Cerebellar cortex (tissue), 1 donor: ENCODE measurements at regions not wholly inside any gene's neighbourhood (a gene's known extent, or its start where the extent isn't known, plus 50 kb on each side); places are given as distances from the start of the nearest gene placed in this dataset.

Source experiments
- DNase-seq: peaks from one replicate; pipeline ENCODE4 v3.0.0-alpha.2; 2015; ENCODE audit warnings: low spot score

DNA sequence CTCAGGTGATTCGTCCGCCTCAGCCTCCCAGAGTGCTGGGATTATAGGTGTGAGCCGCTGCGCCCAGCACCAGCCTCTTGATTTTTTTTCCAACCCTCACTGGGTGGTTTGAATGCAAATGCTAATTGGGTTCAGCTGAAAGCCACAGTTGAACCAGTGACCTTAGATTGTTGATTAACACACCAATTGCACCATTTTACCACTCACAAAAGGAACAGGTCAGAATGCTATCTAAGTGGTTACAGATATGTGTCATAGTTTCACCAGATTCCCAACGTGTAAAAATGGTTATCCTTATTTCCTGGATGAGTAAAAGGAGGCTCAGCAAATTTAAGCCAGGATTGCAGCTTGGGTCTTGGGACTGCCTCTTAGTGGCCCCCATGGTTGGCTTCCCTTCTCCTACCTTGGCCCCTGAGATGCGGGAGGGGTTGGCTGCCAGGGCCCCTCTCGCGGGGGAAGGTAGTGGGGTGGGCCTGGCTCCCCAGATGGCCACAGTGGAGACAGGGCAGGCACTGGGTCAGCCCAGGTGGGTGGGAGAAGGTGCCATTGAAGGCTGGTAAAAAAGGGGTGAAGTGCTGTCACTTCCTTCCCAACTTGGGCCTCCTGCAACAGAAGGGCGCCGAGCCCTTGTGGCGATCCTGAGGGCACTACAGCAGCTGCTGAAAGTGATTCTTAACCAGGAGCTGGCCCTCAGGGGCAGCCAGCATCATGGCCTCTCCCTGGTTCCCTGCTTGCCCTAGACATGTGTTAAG is 164.9 kb upstream of the HAAO start:
- DNase-seq = no peak

DNA sequence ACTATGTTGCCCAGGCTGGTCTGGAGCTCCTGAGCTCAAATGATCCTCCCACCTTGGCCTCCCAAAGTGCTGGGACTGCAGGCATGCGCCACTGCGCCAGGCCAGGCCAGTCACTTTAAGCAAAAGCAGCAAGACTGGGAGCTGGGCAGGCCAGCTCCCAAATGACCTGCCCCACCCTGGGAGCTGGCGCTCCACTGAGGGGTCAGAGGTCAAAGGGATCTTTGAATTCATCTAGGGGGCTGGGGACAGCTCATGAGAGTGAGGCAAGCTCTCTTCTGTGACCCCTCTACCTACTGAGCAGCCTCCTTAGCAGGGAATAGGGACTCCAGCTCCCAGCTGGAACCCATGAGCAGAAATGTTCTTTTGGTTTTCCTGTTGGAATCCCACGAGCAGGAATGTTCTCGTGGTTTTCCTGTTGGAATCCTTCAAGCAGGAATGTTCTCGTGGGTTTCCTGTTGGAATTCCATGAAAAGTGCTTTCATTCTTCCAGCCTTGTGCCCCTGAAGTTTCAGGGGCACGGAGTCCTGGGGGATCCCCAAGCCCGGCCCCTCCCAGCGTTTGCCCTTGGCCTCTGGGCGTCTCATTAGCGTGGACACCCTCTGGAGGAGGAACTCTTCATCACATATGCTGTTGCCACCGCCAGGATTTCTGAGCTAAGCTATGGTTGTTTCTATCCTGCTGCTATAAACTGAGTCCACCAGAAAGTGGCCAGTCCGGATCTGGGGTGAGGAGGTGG is 162.0 kb upstream of the HAAO start:
- peak; percentile 42 for DNase-seq

DNA sequence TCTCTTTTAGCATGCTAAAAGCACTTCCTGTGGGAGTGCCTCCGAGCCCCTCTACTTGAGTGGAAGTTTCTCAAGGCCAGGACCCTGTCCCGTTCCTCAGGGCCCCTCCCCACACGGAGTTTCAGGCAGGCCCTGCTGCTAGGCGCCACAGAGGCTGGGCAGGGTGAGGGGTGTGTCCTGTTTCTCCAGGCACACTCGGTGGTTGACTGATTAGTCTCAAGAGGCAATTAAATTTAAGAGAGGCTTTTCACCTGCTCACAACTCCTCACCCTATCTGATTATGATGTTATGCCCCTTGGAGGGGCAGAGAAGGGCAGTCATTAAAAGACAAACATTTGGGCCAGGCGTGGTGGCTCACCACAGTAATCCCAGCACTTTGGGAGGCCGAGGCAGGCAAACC is 160.8 kb upstream of the HAAO start:
- no peak for DNase-seq

DNA sequence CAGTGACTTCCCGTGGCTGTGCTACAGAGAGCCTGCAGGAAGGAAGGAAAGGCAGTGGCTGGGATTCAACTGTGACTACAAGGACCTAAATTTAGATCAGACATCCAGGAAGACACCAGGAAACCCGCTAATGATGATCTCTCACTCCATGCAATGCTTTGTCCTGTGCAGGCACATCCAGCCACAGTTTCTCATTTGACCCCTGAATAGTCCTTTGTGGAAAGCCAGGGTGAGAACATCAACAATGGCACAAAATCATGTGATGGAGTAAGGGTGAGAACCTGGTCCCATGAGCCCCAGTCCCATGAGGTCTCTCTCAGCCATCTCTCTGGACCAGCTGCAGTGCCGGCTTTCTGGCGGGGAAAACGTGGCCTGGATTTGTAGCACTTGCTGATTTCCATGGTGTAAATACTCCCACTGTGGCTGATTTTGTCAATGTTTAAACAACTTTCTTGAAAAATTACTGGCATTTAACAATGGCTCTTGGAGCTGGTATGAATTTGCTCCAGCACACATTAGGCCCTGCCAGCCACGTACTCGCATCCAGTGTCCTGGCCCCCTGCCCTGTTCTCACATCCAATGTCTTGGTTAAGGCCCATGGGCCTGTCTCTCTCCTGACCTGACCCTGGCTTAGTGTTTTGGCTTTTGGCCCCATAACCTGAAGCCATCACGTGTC is 159.0 kb upstream of the HAAO start:
- DNase-seq = no peak

DNA sequence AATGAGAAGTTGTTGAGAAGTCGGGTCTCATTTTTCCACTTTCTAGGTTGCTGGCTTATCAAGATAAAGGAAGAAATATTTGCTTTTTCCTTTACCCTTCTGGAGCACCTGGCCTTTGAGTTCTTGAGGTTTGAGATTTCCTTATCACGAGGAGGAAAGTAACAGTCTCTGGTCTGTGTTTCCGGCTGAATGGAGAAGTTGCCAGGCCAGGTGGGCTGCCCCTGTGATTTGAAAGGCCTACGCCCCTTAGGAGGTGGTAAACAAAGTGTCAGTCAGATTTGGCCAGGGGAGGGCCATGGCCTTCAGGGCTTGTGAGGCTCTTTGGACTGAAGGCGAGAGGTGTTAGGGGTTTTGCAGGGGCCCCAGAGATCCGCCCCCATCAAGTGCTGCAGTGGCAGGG is 156.7 kb upstream of the HAAO start:
- DNase-seq = no peak

DNA sequence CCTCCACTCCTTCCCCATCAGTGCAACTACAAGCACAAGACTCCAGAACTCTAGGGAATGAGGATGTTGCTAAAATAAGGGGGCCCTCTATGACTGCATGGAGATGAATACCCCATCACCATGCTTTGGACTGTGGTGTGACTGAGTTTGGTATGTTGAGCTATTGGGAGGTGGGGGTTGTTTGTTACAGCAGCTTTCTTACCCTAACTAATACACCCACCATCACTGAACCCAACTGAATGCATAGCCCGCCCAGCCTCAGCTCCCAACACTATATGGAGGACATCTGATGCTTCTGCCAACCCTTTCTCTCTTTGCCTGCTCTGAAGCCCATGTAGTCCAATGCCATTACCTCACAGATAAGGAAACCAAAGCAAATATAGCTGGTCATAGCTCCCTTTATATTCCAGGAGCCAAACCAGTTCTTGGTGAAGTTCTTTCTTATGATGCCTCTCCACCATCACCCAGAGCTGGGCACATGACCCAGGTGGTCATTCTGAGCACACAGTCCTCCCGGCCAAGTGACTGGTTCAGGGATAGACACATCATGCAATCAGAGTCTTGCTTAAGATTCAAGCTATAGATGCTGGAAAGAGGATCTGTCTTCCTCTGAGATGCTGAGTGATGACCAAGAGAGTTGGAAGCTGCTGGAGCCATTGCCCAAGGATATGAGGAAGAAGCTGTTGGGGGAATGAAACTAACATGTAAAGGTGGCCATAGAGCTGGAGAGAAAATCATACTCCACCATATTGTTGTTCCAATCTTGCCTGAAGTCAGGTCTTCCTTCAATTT is 155.6 kb upstream of the HAAO start:
- DNase-seq = no peak

DNA sequence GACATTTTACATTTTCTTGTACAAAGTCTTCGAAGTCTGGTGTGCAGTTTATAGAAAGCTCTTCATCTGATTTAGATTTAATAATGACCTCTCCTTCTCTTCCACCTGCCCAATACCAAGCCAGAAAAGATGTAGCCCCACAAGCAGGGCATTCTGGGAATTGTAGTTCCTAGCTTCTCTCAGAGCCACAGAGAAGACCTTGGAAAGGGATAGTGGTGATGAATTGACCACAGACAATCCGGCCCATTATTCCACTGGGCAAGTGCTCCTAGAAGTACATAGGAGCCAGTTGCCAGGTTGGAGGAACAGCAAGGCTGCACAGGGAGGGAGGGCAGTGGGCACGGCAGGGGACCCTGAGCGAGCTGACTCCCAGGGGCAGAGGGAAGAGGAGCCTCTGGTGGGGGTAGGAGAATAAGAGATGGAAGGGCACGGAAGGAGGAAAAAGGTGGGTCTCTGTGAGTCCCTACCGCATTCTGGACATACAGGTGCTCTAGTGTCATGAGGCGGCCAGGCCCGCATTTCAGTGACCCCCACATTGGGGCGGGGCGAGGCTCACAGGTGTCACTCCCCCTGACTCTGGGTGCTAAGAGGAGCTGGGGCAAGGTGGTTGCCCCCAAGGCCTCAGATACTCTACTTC is 152.5 kb upstream of the HAAO start:
- peak; percentile 54 for DNase-seq

DNA sequence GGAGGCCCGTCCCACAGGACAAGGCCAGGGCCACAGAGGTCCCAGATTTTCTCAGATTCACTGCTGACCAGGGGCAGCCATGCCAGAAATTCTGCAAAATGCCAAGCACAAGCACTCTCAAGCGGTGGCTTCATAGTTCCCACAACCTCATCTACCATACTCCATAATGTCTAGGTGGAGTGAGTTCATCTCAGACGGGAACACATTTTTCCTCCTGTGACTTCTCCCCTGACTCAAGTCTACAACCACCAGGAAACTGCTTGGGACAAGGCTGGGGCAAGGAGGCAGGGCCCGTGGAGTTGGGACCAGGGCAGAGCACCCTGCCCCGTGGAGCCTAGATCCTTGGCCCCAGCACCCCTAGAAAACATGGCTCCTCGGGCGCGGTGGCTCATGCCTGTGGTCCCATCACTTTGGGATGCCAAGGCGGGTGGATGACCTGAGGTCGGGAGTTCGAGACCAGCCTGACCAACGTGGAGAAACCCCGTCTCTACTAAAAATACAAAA is 150.7 kb upstream of the HAAO start:
- no peak for DNase-seq

DNA sequence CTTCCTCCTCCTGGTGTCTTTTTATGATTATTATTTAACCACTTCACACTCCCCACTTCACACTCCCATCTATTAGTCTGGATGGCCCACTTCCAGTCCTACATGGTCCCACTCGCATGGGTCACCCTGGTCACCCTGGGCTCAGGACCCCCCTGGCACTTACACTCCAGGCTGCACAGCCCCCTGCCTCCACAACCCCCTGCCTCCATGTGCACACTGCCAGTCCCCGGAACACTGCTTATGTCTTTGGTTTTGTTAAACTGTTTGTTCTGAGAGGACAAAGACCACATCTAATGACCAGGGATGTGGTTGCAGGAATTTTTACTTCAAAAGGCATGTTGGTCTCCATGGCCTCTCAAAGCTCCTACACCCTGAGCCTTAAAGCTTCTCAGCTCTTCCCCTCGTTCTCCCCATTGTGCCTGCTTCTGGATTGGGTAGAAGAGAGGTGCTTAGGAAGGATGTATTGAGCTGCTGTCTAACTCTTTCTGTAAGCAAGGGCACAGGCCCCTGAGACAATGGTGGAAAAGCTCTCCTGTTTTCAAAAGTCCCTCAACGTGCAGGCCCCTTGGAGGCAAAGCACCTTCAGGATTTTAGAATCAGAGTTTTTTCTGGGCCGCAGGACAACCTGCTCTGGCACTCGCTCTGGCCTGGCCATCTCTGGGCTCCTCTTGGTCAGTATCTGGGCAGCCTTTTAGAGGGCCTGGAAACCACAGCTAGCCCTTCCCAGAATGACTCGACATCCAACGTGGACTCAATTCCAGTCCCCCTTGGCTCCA is 150.0 kb upstream of the HAAO start:
- no peak for DNase-seq

DNA sequence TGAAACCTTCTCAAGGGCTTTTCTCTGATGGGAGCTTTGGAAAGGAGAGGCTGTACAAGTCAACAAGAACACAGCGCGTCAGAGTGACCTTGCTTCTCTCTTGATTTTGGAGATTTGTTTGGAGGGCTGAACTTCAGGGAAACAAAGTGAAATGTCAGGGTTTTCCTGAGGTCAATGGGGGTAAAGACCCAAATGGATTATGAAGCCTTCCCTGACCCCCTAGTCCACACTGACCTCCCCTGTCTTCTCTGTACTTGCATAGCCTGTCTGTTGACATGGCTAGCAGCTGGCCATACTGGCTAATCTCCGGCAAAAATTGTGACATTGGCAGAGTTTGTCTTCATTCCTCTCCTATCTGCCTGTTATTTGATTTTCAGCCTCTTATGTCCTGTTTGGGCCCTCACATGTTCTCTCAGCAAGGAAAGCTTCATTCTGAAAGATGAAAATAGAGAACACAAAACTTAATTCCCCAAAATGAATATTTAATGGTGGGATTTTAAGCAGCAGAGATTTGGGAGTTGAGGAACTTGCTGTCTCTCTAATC is 149.3 kb upstream of the HAAO start:
- no peak for DNase-seq

DNA sequence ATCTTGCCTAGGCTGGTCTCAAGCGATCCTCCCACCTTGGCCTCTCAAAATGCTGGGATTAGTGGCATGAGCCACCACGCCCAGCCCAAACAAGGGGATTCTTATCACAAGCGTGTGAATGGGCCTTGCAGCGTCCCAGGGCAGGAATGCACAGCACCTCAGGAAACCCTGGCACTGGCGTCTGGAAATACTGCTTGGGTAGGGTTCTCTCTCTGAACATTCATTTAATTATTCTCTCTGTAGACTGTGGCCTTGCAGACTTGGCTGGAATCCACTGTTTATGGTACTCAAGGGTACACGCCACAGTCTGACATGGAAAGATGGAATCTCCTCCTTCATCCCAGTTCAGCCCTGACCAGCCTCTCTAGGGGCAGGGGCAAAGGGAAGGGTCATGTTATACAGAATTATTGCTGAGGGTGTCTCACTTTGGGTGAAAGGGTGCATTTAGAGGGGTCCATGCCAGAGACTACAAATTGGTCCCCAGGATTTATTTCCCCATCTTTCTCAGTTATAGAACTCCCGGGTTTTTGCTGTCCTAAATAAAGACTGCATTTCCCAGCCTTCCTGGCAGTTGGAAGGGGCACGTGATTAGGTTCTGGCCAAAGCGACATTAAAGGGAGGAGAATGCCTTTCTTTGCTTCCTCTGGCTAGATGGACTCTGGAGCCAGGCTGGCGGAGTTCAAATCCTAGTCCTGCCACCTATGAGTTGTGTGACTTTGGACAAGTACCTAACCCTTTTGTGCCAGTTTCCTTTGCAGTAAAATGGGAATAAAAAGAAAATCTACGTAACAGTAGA is 147.2 kb upstream of the HAAO start:
- DNase-seq = no peak

DNA sequence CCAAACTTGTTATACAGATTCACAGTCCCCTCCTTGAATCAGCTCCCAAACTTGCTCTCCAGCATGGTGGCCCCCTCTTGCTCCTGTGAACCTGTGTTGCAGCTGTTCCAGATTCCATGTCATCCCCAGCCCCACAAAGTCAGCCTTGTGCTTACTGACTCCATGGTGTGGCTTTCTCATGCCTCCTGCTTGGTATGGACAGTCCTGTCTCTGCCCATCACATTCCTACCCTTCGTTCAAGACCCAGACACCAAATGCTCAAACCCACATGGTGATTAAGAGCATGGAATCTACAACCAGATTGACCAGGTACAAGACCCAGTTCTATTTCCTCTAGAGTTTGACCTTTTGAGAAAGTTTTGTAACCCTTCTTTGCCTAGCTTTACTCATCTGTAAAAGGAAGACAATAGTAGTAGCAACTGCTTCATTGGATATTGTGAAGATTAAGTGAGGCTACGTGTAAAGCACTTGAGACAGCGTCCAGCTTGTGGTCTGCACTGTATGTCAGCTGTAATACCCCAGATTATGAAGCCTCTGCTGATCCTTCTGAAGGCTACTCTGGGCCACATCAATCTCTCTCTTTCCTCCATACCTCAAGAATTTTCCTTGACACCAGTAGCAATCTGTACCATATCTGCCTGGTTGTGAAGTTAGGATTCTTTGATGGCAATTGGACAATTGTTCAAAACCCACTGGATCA is 146.4 kb upstream of the HAAO start:
- no peak for DNase-seq

DNA sequence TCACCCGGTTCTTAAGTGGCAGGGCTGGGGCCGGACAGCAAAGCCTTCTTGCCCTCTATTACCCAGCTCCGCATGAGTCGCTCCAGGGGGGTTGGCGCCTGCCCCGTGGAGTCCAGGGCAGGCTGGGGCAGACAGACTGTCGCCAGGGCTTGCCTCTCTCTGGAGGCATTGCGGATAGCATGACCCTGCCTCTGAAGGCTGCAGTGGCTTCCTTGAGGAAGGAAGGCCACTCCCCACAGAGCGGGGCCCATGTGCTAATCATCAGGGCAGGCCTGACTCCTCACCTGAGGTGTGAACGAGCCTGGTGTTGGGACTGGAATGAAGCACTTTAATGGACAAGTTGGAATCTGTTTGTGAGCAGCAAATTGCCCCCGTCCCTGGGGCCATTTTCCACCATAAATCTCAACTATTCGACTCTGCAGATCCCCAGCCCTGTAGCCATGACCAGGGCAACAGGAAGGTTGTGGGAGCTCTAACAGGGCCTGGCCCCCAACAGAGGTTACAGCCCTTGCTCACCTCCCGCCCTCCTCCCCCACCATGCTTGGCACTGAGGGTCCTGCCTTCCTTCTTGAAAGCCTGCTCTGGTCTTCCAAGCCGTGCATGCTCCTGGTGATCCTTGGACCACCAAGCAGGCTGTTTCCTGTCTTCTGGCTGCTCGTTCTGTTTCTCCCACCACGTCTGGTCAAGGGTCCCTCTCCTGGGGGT is 144.9 kb upstream of the HAAO start:
- DNase-seq = peak; percentile 98

DNA sequence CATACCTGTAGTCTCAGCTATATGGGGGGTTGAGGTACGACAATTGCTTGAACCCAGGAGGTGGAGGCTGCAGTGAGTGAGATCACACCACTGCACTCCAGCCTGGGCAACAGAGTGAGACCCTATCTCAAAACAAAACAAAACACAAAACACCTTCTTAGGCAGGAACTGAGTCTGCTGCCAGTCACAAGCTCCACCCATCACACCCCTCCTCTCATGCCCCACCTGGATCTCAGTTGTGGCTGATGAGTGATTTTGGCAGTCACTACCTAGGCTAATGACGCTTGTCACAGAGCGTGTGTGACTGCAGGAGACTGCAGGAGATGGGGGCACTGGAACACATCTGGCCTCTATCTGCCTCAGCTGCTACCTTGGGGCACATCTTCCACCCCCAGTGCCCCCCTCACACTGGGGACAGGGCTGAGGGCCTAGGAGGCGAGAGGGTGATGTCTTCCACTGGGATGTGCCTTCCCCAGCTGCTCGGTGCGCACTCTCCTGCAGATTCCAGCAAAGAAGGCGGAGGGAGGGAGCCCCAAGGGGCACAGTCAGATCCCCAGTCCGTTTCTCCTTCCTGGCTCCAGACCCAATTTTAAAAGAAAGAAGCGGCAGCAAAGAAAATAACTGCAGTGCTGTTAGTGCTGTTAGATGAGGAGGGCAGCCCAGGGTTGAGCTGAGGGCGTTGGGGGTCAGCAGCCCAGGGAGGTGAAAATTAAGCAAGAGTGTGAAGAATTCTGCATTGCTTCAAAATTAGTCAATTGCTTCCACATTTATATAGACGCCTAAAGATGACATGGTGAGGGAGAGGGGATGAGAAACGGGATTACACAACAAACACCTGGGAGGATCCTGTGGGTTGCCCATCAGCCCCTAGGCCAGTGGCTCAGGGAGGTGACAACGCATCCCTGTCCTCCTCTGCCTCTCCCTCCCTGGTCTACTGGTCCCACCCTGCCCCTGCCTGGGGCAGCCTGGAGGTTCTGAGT is 143.6 kb upstream of the HAAO start:
- DNase-seq = peak; percentile 86

DNA sequence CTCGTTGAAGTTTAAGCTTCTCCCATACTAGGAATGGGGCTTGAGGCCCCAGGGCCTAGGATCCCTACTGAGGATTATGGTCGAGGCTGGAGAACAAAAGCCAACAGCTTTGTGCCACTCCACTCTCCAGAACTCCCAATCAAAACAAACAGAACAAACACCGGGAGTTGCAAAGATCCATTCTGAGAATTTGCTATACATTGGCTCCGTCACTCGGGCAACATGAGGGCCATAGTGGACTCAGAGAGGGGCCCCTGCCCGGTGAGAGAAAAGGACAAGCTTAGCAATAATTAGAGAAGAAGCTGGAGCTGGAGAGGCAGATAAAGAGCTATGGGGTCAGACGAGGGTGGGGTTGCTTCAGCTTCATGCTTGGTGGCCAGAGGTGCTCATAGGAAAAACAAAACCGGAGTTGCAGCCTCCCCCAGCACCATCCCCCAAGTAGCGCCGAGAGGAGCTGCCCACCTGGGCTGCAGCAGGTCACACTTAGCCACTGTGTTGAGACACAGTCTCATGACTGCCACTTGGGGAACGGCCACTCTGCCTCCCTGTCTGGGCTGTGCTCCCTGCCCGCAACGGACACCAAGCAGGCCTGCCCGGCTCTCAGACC is 142.3 kb upstream of the HAAO start:
- peak; percentile 72 for DNase-seq

DNA sequence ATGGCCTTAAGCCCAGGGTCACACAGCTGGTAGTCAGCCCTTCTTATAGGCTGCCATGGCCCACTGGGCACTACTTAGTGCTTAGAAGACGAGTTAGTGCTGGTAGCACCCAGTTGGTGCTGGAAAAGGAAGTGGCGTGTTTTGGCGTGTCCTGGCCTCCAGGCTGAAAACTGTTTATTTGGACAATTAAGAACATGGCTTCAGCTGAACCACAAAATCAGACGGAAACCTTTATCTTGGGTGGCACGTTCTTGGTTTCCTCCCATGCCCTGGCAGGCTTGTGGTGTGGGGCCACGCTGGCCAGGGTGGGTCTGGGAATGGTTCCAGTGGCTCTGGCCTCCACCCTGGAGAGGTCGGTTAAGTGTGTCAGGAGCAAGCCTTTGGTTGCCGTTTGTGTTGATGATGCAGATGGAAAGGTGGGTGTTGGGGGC is 141.5 kb upstream of the HAAO start:
- DNase-seq = no peak
